Panc1 (cell line): ENCODE measurements at regions not wholly inside any gene's neighbourhood (a gene's known extent, or its start where the extent isn't known, plus 50 kb on each side); places are given as distances from the start of the nearest gene placed in this dataset.

Source experiments
- POLR2AphosphoS5 ChIP-seq: IDR thresholded peaks from 2 replicates; pipeline ENCODE4 v1.6.1; 2012; ENCODE audit warnings: mild to moderate bottlenecking, low read depth, low read length, moderate library complexity
- TF ChIP-seq, protein P1 (sequence below): fragments of 450-650 bp; IDR thresholded peaks from 2 replicates; pipeline ENCODE4 v1.5.1; 2017; ENCODE audit warnings: mild to moderate bottlenecking

DNA sequence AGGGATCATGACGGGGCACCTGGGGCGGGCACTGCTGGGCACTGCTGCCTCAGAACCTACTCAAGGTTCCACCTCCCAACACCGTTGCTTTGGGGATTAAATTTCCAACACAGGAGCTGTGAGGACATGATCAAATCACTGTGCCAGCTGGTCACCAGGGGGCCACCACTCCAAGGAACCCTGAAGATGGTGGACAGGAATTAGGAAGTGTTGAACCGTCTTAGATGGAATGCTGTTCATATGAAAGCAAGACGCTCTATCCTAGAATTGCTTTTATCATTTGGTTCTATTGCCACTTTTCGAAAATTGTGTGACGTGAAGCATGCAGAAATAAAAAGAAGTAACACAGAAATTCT is 140.3 kb downstream of the DLL1 start:
- TF ChIP-seq, protein P1, sequence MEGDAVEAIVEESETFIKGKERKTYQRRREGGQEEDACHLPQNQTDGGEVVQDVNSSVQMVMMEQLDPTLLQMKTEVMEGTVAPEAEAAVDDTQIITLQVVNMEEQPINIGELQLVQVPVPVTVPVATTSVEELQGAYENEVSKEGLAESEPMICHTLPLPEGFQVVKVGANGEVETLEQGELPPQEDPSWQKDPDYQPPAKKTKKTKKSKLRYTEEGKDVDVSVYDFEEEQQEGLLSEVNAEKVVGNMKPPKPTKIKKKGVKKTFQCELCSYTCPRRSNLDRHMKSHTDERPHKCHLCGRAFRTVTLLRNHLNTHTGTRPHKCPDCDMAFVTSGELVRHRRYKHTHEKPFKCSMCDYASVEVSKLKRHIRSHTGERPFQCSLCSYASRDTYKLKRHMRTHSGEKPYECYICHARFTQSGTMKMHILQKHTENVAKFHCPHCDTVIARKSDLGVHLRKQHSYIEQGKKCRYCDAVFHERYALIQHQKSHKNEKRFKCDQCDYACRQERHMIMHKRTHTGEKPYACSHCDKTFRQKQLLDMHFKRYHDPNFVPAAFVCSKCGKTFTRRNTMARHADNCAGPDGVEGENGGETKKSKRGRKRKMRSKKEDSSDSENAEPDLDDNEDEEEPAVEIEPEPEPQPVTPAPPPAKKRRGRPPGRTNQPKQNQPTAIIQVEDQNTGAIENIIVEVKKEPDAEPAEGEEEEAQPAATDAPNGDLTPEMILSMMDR = no peak
- no peak for TF ChIP-seq POLR2AphosphoS5
